GM12878 (cell line): ENCODE measurements at regions not wholly inside any gene's neighbourhood (a gene's known extent, or its start where the extent isn't known, plus 50 kb on each side); places are given as distances from the start of the nearest gene placed in this dataset.

Experiments used
- ATAC-seq: fragments of 200-7000 bp; cut with Tn5 transposase; 3 replicates; pipeline ENCODE4 v1.9.1; 2020; ENCODE audit warnings: mild to moderate bottlenecking, moderate library complexity
- BruUV-seq: library from RNA; stranded (reverse); fragments of 400-500 nt; replicated peaks from 2 replicates; lab custom pipeline; 2021; lab: Mats Ljungman, UMichigan
- CTCF ChIA-PET: fragments of 300-600 bp; sonication (Branson Sonifier 250); formaldehyde crosslinking; extraction: SDS; loops from one replicate; lab custom pipeline; 2021; ENCODE audit warnings: inconsistent platforms; lab: Yijun Ruan, JAX
- POLR2A ChIA-PET: fragments of 350-600 bp; formaldehyde crosslinking; extraction: SDS; loops from one replicate; lab custom pipeline; 2021; ENCODE audit warnings: inconsistent platforms; lab: Charles Lee
- RAD21 ChIA-PET: fragments of 300-600 bp; sonication (Branson Sonifier 250); formaldehyde crosslinking; loops from one replicate; lab custom pipeline; 2023; ENCODE audit warnings: antibody characterized with exemption; ENCODE audit not compliant: unreplicated experiment; lab: Charles Lee
- SMC1A ChIA-PET: fragments of 300-600 bp; sonication (Branson Sonifier 250); formaldehyde crosslinking; loops from one replicate; lab custom pipeline; 2023; ENCODE audit not compliant: unreplicated experiment, uncharacterized antibody; lab: Charles Lee
- DNase-seq: peaks from one replicate; pipeline ENCODE4 v3.0.0-alpha.2; 2011; ENCODE audit warnings: low read depth, low spot score
- FAIRE-seq: peaks from 3 replicates; lab custom pipeline; 2011; peaks lifted over from hg19 to GRCh38; lab: Jason Lieb, UNC
- H2AFZ ChIP-seq: 2 replicates; pipeline ENCODE4 v1.6.0; 2011; ENCODE audit warnings: low read depth, low read length, control low read depth; ENCODE audit not compliant: control insufficient read depth
- H3K27ac ChIP-seq: 2 replicates; pipeline ENCODE4 v1.5.1; 2011; ENCODE audit warnings: control low read depth; ENCODE audit not compliant: control insufficient read depth, insufficient read depth
- H3K27me3 ChIP-seq, 2 experiments: replicated peaks in 1 of 2; 2 replicates each; pipeline versions ENCODE4 v1.6.0 to v1.6.1; 2011; ENCODE audit warnings: low read length in 1 of 2; ENCODE audit not compliant: control insufficient read depth in 2 of 2, insufficient read depth in 2 of 2
- H3K36me3 ChIP-seq, 2 experiments: 2 replicates each; pipeline ENCODE4 v1.5.1; 2011; ENCODE audit warnings: low read length in 1 of 2; ENCODE audit not compliant: control insufficient read depth in 2 of 2, insufficient read depth in 2 of 2
- H3K4me1 ChIP-seq: 2 replicates; pipeline ENCODE4 v1.6.1; 2011; ENCODE audit warnings: mild to moderate bottlenecking, low read length, moderate library complexity, mixed read lengths; ENCODE audit not compliant: control insufficient read depth, insufficient read depth
- H3K4me2 ChIP-seq: 2 replicates; pipeline ENCODE4 v1.6.0; 2011; ENCODE audit warnings: control low read depth; ENCODE audit not compliant: control insufficient read depth, insufficient read depth
- H3K4me3 ChIP-seq: fragments of 200-600 bp; sonication (generic); 2 replicates; pipeline ENCODE4 v1.5.1; 2016
- H3K79me2 ChIP-seq: 2 replicates; pipeline ENCODE4 v1.6.0; 2011; ENCODE audit warnings: low read length; ENCODE audit not compliant: control insufficient read depth, insufficient read depth
- H3K9ac ChIP-seq: 2 replicates; pipeline ENCODE4 v1.8.0; 2011; ENCODE audit warnings: low read length, control low read depth, mixed read lengths; ENCODE audit not compliant: control insufficient read depth, insufficient read depth
- H3K9me3 ChIP-seq: replicated peaks from 3 replicates; pipeline ENCODE4 v1.5.1; 2011; ENCODE audit warnings: mild to moderate bottlenecking, low read length; ENCODE audit not compliant: control insufficient read depth, insufficient read depth
- H4K20me1 ChIP-seq: 2 replicates; pipeline ENCODE4 v1.6.0; 2011; ENCODE audit not compliant: control insufficient read depth, insufficient read depth
- EGR1 ChIP-seq, 2 experiments: IDR thresholded peaks; 1 replicate in 1 of 2; 2 replicates in 1 of 2; pipeline ENCODE4 v1.6.1; 2011 to 2012; ENCODE audit warnings: low read depth in 2 of 2, low read length in 2 of 2, borderline replicate concordance in 1 of 2, mild to moderate bottlenecking in 1 of 2, moderate library complexity in 1 of 2
- FOXK2 ChIP-seq: fragments of 450-650 bp; IDR thresholded peaks from 2 replicates; pipeline ENCODE4 v1.6.1; 2017; ENCODE audit warnings: mild to moderate bottlenecking, moderate library complexity
- POLR2AphosphoS2 ChIP-seq: IDR thresholded peaks from 2 replicates; pipeline ENCODE4 v1.6.1; 2011; ENCODE audit warnings: low read depth, mild to moderate bottlenecking, low read length, improper control_type of control experiment, moderate library complexity
- RAD21 ChIP-seq: IDR thresholded peaks from 2 replicates; pipeline ENCODE4 v1.6.1; 2011; ENCODE audit warnings: mild to moderate bottlenecking, low read depth, low read length, moderate library complexity; ENCODE audit not compliant: insufficient read depth
- SMAD1 ChIP-seq: fragments of 450-650 bp; IDR thresholded peaks from 2 replicates; pipeline ENCODE4 v1.6.1; 2018; ENCODE audit warnings: mild to moderate bottlenecking, low read depth; ENCODE audit not compliant: partially characterized antibody
- SRF ChIP-seq, 2 experiments: IDR thresholded peaks; 2 replicates each; pipeline ENCODE4 v1.6.1; 2011; ENCODE audit warnings: low read depth in 2 of 2, low read length in 2 of 2, mild to moderate bottlenecking in 1 of 2, moderate library complexity in 1 of 2
- TCF12 ChIP-seq: IDR thresholded peaks from 2 replicates; pipeline ENCODE4 v1.6.1; 2011; ENCODE audit warnings: low read depth, mild to moderate bottlenecking, low read length
- ZNF217 ChIP-seq: fragments of 450-650 bp; IDR thresholded peaks from 2 replicates; pipeline ENCODE4 v1.6.1; 2017; ENCODE audit warnings: antibody characterized with exemption, mild to moderate bottlenecking
- ZNF24 ChIP-seq: fragments of 450-650 bp; IDR thresholded peaks from 2 replicates; pipeline ENCODE4 v1.6.1; 2017; ENCODE audit warnings: antibody characterized with exemption, mild to moderate bottlenecking
- WGBS: methylation state at CpG from one replicate; pipeline ENCODE4 v1.1.6; 2016; ENCODE audit warnings: low lambda C conversion rate; ENCODE audit not compliant: insufficient replicate concordance, insufficient coverage; ENCODE audit errors: missing lambda C conversion rate; 5-methylcytosine and 5-hydroxymethylcytosine counted together
- in situ Hi-C: fragments of 300-500 bp; cut with MboI; formaldehyde crosslinking; loops from 9 replicates; pipeline ENCODE4 v1.14.3; 2018; ENCODE audit warnings: mixed read lengths
- intact Hi-C: fragments of 100-400 bp; cut with micrococcal nuclease; formaldehyde crosslinking; loops from one replicate; pipeline ENCODE4 v1.14.2; 2022; ENCODE audit not compliant: unreplicated experiment
- TF ChIP-seq, protein P1 (sequence below): fragments of 450-650 bp; IDR thresholded peaks from 2 replicates; pipeline ENCODE4 v1.6.1; 2017; ENCODE audit warnings: mild to moderate bottlenecking, moderate library complexity
- TF ChIP-seq, protein P2 (sequence below): fragments of 450-650 bp; IDR thresholded peaks from 2 replicates; pipeline ENCODE4 v1.6.1; 2017; ENCODE audit warnings: mild to moderate bottlenecking, low read depth, inconsistent platforms; ENCODE audit not compliant: poor library complexity, severe bottlenecking

- no peaks in the 10 kb centered on the region for H3K36me3 ChIP-seq
- H3K4me3 ChIP-seq, result no peak overlapping the region
- RAD21 ChIA-PET, result no interaction called here
- in situ Hi-C loops (no loop called here), intact Hi-C loops (no loop called here)
- no peak overlapping the region for H3K27ac ChIP-seq
- CTCF ChIA-PET, result no interaction called here
- no peaks in the 10 kb centered on the region for H3K4me1 ChIP-seq
- TF ChIP-seq, protein P1, sequence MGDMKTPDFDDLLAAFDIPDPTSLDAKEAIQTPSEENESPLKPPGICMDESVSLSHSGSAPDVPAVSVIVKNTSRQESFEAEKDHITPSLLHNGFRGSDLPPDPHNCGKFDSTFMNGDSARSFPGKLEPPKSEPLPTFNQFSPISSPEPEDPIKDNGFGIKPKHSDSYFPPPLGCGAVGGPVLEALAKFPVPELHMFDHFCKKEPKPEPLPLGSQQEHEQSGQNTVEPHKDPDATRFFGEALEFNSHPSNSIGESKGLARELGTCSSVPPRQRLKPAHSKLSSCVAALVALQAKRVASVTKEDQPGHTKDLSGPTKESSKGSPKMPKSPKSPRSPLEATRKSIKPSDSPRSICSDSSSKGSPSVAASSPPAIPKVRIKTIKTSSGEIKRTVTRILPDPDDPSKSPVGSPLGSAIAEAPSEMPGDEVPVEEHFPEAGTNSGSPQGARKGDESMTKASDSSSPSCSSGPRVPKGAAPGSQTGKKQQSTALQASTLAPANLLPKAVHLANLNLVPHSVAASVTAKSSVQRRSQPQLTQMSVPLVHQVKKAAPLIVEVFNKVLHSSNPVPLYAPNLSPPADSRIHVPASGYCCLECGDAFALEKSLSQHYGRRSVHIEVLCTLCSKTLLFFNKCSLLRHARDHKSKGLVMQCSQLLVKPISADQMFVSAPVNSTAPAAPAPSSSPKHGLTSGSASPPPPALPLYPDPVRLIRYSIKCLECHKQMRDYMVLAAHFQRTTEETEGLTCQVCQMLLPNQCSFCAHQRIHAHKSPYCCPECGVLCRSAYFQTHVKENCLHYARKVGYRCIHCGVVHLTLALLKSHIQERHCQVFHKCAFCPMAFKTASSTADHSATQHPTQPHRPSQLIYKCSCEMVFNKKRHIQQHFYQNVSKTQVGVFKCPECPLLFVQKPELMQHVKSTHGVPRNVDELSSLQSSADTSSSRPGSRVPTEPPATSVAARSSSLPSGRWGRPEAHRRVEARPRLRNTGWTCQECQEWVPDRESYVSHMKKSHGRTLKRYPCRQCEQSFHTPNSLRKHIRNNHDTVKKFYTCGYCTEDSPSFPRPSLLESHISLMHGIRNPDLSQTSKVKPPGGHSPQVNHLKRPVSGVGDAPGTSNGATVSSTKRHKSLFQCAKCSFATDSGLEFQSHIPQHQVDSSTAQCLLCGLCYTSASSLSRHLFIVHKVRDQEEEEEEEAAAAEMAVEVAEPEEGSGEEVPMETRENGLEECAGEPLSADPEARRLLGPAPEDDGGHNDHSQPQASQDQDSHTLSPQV, result no peak
- TF ChIP-seq, protein P2, sequence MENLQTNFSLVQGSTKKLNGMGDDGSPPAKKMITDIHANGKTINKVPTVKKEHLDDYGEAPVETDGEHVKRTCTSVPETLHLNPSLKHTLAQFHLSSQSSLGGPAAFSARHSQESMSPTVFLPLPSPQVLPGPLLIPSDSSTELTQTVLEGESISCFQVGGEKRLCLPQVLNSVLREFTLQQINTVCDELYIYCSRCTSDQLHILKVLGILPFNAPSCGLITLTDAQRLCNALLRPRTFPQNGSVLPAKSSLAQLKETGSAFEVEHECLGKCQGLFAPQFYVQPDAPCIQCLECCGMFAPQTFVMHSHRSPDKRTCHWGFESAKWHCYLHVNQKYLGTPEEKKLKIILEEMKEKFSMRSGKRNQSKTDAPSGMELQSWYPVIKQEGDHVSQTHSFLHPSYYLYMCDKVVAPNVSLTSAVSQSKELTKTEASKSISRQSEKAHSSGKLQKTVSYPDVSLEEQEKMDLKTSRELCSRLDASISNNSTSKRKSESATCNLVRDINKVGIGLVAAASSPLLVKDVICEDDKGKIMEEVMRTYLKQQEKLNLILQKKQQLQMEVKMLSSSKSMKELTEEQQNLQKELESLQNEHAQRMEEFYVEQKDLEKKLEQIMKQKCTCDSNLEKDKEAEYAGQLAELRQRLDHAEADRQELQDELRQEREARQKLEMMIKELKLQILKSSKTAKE, result no peak
- TF ChIP-seq RAD21 (no peak), ZNF217 (no peak), SMAD1 (no peak), SRF (IDR thresholded peaks at IDR 0.05; ENCODE audit: low read depth in 2 of 2, low read length in 2 of 2) (no peak), POLR2AphosphoS2 (no peak), EGR1 (IDR thresholded peaks at IDR 0.05; ENCODE audit: borderline replicate concordance in 1 of 2, low read depth in 2 of 2, low read length in 2 of 2) (no peak), TCF12 (no peak), FOXK2 (no peak), ZNF24 (no peak)
- no peak overlapping the region for H2AFZ ChIP-seq
- POLR2A ChIA-PET, result no interaction called here
- FAIRE-seq, result no peak
- no peak overlapping the region for H3K9ac ChIP-seq
- no peaks in the 10 kb centered on the region for H3K79me2 ChIP-seq
- 0% methylated on average over 2 of the region's 2 CpGs for WGBS
- SMC1A ChIA-PET, result no interaction called here
- no peaks in the 10 kb centered on the region for H3K27me3 ChIP-seq
- ATAC-seq, result no peak
- no peak for DNase-seq
- H3K9me3 ChIP-seq, result no peaks in the 10 kb centered on the region
- no peak overlapping the region for H3K4me2 ChIP-seq
- no TSS peak for BruUV-seq
- H4K20me1 ChIP-seq, result no peaks in the 10 kb centered on the region
These were observed 84.7 kb upstream of the TSPAN8 start for GRCh38 chr12:71242511-71242910.
